Immature natural killer cell (primary cell): ENCODE measurements at regions not wholly inside any gene's neighbourhood (a gene's known extent, or its start where the extent isn't known, plus 50 kb on each side); places are given as distances from the start of the nearest gene placed in this dataset.

Experiments used
- DNase-seq, 3 donors: peaks; one replicate each; pipeline ENCODE4 v3.0.0; 2022; ENCODE audit warnings: mixed read lengths in 1 of 3
- H3K27ac Mint-ChIP-seq, 6 donors: one replicate each; pipeline ENCODE4 v1.8.0; 2020; ENCODE audit warnings: mixed read lengths in 6 of 6, mild to moderate bottlenecking in 5 of 6, inconsistent platforms in 4 of 6, moderate library complexity in 3 of 6
- H3K27me3 Mint-ChIP-seq, 3 donors: one replicate each; pipeline ENCODE4 v1.8.0; 2020 to 2021; ENCODE audit warnings: low read depth in 3 of 3, mild to moderate bottlenecking in 3 of 3, mixed read lengths in 3 of 3, moderate library complexity in 3 of 3, inconsistent platforms in 1 of 3
- H3K36me3 Mint-ChIP-seq, 3 donors: one replicate each; pipeline ENCODE4 v1.8.0; 2020; ENCODE audit warnings: mixed read lengths in 3 of 3, inconsistent platforms in 2 of 3, mild to moderate bottlenecking in 2 of 3
- H3K4me1 Mint-ChIP-seq, 2 donors: one replicate each; pipeline ENCODE4 v1.8.0; 2020; ENCODE audit warnings: inconsistent platforms in 2 of 2, mild to moderate bottlenecking in 2 of 2, mixed read lengths in 2 of 2, moderate library complexity in 1 of 2
- H3K4me3 Mint-ChIP-seq, 5 donors: one replicate each; pipeline ENCODE4 v1.8.0; 2020; ENCODE audit warnings: mild to moderate bottlenecking in 5 of 5, mixed read lengths in 5 of 5, inconsistent platforms in 3 of 5, moderate library complexity in 3 of 5
- H3K9me3 Mint-ChIP-seq, 6 donors: one replicate each; pipeline ENCODE4 v1.8.0; 2020; ENCODE audit warnings: mild to moderate bottlenecking in 6 of 6, mixed read lengths in 6 of 6, inconsistent platforms in 4 of 6, moderate library complexity in 3 of 6

GRCh38 chr17:77414811-77415400, 274.1 kb downstream of the SEC14L1 start:
- Mint-ChIP-seq H3K4me1 (peaks cover 58 to 65% of the 10 kb centered on the region in 2 donors), H3K36me3 (peaks cover 3 to 7% (median 6%) of the 10 kb centered on the region in 3 donors), H3K27me3 (peaks cover 0 to 6% (median 3%) of the 10 kb centered on the region in 3 donors), H3K27ac (peak overlapping the region in 1 of 6 donors; percentile 7), H3K9me3 (no peaks in the 10 kb centered on the region), H3K4me3 (no peak overlapping the region)
- no peak for DNase-seq

DNA sequence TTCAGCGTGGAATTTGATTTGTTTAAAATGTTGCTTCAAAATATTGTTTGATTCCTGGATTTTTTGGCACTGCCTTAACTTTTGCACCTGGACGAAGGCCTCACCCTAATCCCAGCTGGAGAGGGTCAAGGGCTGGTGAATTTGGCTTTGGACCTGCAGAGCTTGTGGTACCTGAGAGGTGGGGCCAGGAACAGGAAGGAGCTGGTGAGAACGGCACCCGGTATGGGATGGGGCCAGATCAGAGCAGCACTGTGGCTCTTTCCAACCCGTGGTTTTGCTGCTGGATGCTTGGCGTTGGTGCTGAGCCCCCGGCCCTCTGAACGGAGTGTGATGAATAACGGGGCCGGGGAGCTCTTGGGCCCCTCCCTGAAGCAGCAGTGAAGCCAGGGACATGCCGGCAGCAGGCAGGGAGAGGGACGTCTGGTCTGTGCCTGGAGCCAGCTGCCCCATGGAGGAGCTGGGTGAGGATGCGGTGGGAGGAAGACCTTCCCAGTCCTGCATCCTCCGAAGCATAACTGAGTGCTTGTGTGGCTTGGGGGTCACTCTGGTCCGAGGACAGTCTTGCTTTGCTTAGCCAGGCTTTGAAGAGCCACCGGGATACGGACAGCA, 275.4 kb downstream of the SEC14L1 start:
- Mint-ChIP-seq H3K9me3 (no peaks in the 10 kb centered on the region), H3K27ac (peak overlapping the region in 2 of 6 donors; percentile 23 to 28), H3K27me3 (peaks cover 0 to 10% (median 3%) of the 10 kb centered on the region in 3 donors), H3K4me1 (peaks cover 58 to 65% of the 10 kb centered on the region in 2 donors), H3K4me3 (no peak overlapping the region), H3K36me3 (peaks cover 3 to 6% (median 4%) of the 10 kb centered on the region in 3 donors)
- no peak for DNase-seq

GRCh38 chr17:77417575-77417974, 276.8 kb downstream of the SEC14L1 start:
- H3K27ac Mint-ChIP-seq = no peak overlapping the region
- no peak for DNase-seq
- H3K4me3 Mint-ChIP-seq = no peak overlapping the region
- peaks cover 3 to 6% (median 4%) of the 10 kb centered on the region in 3 donors for H3K36me3 Mint-ChIP-seq
- peaks cover 56 to 60% of the 10 kb centered on the region in 2 donors for H3K4me1 Mint-ChIP-seq
- H3K27me3 Mint-ChIP-seq = peaks cover 0 to 8% (median 3%) of the 10 kb centered on the region in 3 donors
- H3K9me3 Mint-ChIP-seq = no peaks in the 10 kb centered on the region

DNA sequence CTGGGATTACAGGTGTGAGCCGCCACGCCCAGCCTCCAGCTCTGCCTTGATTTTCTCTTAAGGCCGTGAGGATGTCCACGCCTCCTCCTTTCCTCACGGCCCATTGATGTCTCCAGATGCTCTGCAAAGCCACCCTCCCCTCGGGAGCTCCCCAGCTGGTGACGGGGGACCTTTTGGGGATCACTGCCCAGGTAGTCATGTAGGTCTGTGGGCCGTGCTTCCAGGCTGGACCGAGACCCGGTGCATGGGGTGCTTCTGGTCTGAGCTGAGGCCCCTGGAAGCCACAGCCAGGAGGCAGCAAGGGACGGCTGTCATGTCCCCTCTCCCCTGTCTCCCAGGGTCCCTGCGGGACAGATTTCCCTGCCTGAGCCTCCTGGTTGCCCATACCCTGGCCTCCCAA, 277.8 kb downstream of the SEC14L1 start:
- DNase-seq = no peak
- Mint-ChIP-seq H3K27me3 (peaks cover 0 to 6% (median 0%) of the 10 kb centered on the region in 3 donors), H3K4me1 (peaks cover 51 to 53% of the 10 kb centered on the region in 2 donors), H3K36me3 (no peaks in the 10 kb centered on the region), H3K27ac (no peak overlapping the region), H3K9me3 (no peaks in the 10 kb centered on the region), H3K4me3 (no peak overlapping the region)

GRCh38 chr17:77419095-77419494, 278.3 kb downstream of the SEC14L1 start:
- Mint-ChIP-seq H3K4me1 (peaks cover 50 to 55% of the 10 kb centered on the region in 2 donors), H3K9me3 (no peaks in the 10 kb centered on the region), H3K27me3 (peaks cover 0 to 6% (median 0%) of the 10 kb centered on the region in 3 donors), H3K36me3 (no peaks in the 10 kb centered on the region), H3K27ac (no peak overlapping the region), H3K4me3 (no peak overlapping the region)
- DNase-seq = no peak

GRCh38 chr17:77419547-77420094, 278.9 kb downstream of the SEC14L1 start:
- H3K4me3 Mint-ChIP-seq = peak overlapping the region in 3 of 5 donors; percentile 30 to 52 (median 33)
- H3K9me3 Mint-ChIP-seq = no peaks in the 10 kb centered on the region
- H3K4me1 Mint-ChIP-seq = peaks cover 50 to 57% of the 10 kb centered on the region in 2 donors
- no peaks in the 10 kb centered on the region for H3K36me3 Mint-ChIP-seq
- H3K27me3 Mint-ChIP-seq = peaks cover 0 to 6% (median 0%) of the 10 kb centered on the region in 3 donors
- H3K27ac Mint-ChIP-seq = peak overlapping the region in 2 of 6 donors; percentile 24 to 59
- peak in 2 of 3 donors; percentile 32 to 45 for DNase-seq

- H3K4me3 Mint-ChIP-seq = peak overlapping the region; percentile 55 to 79 (median 67)
- peaks cover 50 to 58% of the 10 kb centered on the region in 2 donors for H3K4me1 Mint-ChIP-seq
- H3K27ac Mint-ChIP-seq = peak overlapping the region; percentile 65 to 89 (median 80)
- no peaks in the 10 kb centered on the region for H3K36me3 Mint-ChIP-seq
- DNase-seq = no peak
- peaks cover 0 to 6% (median 0%) of the 10 kb centered on the region in 3 donors for H3K27me3 Mint-ChIP-seq
- H3K9me3 Mint-ChIP-seq = no peaks in the 10 kb centered on the region
Measured at GRCh38 chr17:77420095-77420803, 279.5 kb downstream of the SEC14L1 start.

- Mint-ChIP-seq H3K36me3 (no peaks in the 10 kb centered on the region), H3K4me1 (peaks cover 52 to 62% of the 10 kb centered on the region in 2 donors), H3K9me3 (no peaks in the 10 kb centered on the region), H3K27me3 (peaks cover 0 to 6% (median 0%) of the 10 kb centered on the region in 3 donors), H3K27ac (peak overlapping the region; percentile 65 to 89 (median 80)), H3K4me3 (peak overlapping the region; percentile 65 to 79 (median 72))
- DNase-seq = peak in 2 of 3 donors; percentile 46 to 51
Measured at GRCh38 chr17:77420804-77421629, 280.2 kb downstream of the SEC14L1 start.

DNA sequence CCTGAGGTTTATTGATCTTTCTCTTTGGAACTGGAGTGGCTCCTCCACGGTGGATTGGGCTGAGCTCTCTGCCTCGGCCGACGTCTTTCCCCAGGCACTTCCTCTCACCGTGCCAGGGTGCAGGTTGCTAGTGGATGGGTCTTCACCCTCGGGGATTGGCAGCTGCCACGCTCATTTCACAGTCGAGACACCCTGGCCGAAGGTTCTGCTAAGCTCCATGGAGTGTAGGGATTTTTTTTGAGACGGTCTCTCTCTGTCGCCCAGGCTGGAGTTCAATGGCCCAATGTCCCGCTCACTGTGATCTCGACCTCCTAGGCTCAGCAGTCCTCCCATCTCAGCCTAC, 280.8 kb downstream of the SEC14L1 start:
- Mint-ChIP-seq H3K27me3 (peaks cover 0 to 6% (median 0%) of the 10 kb centered on the region in 3 donors), H3K4me3 (peak overlapping the region; percentile 65 to 79 (median 72)), H3K4me1 (peaks cover 55 to 62% of the 10 kb centered on the region in 2 donors), H3K9me3 (no peaks in the 10 kb centered on the region), H3K36me3 (no peaks in the 10 kb centered on the region), H3K27ac (peak overlapping the region; percentile 65 to 89 (median 80))
- DNase-seq = no peak

DNA sequence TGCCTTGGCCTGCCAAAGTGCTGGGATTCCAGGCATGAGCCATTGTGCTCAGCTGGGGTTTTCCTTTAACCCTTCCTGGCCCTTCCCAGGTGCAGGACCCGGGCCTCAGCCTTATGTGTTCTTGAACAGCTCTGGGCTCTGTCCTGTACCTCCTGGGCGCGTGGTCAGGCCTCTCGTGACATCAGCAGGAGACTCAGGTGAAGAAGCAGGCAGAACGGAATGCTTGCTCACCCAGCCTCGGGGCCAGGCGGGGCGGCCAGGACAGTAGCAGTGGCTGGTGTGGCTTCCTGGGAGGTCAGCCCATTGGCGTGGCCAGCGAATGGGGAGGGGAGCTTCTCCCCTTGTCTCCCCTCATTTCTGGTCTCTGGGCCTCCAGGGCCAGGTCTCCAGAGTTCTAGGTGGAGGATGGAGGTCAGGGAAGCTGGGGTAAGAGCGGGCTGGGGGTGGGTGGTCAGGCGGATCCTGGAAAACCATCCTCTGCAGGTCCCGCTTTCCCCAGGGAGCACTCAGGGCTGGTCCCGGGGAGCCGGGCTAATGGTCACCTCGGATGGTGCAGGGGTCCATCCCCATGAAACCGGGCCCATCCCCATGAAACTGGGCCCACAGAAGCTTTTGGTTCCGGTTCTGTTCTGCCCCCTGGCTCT, 281.5 kb downstream of the SEC14L1 start:
- peaks cover 58 to 62% of the 10 kb centered on the region in 2 donors for H3K4me1 Mint-ChIP-seq

GRCh38 chr17:77422748-77423113, 282.0 kb downstream of the SEC14L1 start:
- Mint-ChIP-seq H3K27me3 (peaks cover 0 to 6% (median 0%) of the 10 kb centered on the region in 3 donors), H3K4me3 (peak overlapping the region in 1 of 5 donors; percentile 24), H3K36me3 (no peaks in the 10 kb centered on the region), H3K27ac (peak overlapping the region in 5 of 6 donors; percentile 7 to 79 (median 23)), H3K4me1 (peaks cover 59 to 63% of the 10 kb centered on the region in 2 donors), H3K9me3 (no peaks in the 10 kb centered on the region)
- no peak for DNase-seq

More for the DNA sequence above, 281.5 kb downstream of the SEC14L1 start:
- no peak for DNase-seq
- Mint-ChIP-seq H3K36me3 (no peaks in the 10 kb centered on the region), H3K4me3 (peak overlapping the region in 2 of 5 donors; percentile 65 to 67), H3K9me3 (no peaks in the 10 kb centered on the region), H3K27me3 (peaks cover 0 to 6% (median 0%) of the 10 kb centered on the region in 3 donors), H3K27ac (peak overlapping the region in 1 of 6 donors; percentile 79)

DNA sequence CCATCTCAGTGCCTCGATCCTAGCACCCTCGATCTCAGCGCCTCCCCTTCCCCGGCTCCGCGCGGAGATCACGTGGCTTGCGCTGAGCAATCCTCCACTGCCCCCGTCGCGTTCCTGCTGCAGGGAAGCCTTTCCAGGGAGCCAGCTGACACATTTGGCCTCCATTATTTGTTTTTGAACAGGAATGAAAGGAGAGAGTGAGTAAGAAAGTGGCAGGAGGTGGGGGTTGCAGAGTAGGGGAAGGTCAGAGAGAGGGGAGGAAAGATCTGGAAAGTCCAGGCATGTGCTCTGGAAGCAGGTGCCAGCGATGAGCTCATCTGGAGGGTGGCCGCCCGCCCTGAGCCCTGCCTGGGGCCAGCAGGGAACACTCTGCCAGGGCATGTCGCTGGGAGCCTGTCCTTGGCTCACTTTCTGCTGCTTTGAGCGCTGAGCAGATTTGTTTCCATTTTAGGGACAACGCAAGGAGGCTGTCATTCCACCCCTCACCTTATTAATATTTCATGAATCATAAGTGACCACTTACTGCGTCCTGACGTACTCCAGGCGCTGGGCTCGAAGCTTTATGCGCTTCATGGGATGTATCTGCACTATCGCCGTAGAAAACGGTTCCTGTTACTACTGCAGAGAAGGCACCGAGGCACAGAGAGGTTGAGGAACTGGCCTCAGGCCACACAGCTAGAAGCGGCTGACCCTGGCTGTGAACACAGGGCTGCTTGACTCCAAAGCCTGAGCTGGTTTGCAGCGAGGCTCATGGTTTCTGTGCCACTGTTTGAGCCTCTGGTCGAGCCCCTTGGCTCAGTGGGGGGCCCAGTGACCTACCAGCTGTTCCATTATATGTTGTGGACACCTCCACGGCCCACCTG, 283.1 kb downstream of the SEC14L1 start:
- peaks cover 0 to 6% (median 0%) of the 10 kb centered on the region in 3 donors for H3K27me3 Mint-ChIP-seq
- no peaks in the 10 kb centered on the region for H3K9me3 Mint-ChIP-seq
- H3K4me3 Mint-ChIP-seq = no peak overlapping the region
- H3K4me1 Mint-ChIP-seq = peaks cover 70 to 72% of the 10 kb centered on the region in 2 donors
- H3K27ac Mint-ChIP-seq = peak overlapping the region in 4 of 6 donors; percentile 7 to 79 (median 46)
- H3K36me3 Mint-ChIP-seq = no peaks in the 10 kb centered on the region
- no peak for DNase-seq
